ENCODE measurements at regions not wholly inside any gene's neighbourhood (a gene's known extent, or its start where the extent isn't known, plus 50 kb on each side); places are given as distances from the start of the nearest gene placed in this dataset.

GRCh38 chr2:149931486-149931885, 343.9 kb upstream of the MMADHC start:
- no peak for DNase-seq (ENCODE audit: low spot score)
- no peak overlapping the region for H3K27ac ChIP-seq
- POLR2A ChIA-PET (ENCODE audit: low non-redundant PET): no interaction called here
- TF ChIP-seq, protein P1, sequence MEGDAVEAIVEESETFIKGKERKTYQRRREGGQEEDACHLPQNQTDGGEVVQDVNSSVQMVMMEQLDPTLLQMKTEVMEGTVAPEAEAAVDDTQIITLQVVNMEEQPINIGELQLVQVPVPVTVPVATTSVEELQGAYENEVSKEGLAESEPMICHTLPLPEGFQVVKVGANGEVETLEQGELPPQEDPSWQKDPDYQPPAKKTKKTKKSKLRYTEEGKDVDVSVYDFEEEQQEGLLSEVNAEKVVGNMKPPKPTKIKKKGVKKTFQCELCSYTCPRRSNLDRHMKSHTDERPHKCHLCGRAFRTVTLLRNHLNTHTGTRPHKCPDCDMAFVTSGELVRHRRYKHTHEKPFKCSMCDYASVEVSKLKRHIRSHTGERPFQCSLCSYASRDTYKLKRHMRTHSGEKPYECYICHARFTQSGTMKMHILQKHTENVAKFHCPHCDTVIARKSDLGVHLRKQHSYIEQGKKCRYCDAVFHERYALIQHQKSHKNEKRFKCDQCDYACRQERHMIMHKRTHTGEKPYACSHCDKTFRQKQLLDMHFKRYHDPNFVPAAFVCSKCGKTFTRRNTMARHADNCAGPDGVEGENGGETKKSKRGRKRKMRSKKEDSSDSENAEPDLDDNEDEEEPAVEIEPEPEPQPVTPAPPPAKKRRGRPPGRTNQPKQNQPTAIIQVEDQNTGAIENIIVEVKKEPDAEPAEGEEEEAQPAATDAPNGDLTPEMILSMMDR (conservative IDR thresholded peaks at IDR 0.05; ENCODE audit: low read depth): no peak
- CTCF ChIA-PET: interaction anchor here (0.7 kb wide), 1 partner anchor 41 kb away, joined by 3 read pairs; no protein-coding TSS in a partner anchor

DNA sequence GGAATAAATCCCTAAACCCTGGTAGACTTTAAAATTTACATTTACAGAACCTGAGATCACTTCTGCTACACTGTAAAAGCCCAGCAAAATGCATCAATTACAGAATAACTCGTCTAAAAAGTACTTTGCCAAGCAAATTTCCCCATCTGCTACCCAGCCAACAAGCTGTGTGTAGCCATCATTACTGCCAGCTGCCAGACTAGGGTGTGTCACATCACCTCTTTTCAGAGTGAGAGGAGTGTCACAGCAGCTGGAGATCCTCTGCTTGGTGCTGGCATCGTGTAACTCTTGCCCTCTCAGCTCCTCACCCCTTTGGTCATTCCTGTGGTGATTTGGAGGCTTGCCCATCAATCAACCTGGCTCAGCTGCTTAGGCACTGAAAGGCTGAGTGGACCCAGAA, 340.4 kb upstream of the MMADHC start:
- H3K27ac ChIP-seq: no peak overlapping the region
- ChIA-PET CTCF (interaction anchor here (0.7 kb wide), 1 partner anchor 1943 kb away, joined by 3 read pairs; no protein-coding TSS in a partner anchor), POLR2A (ENCODE audit: low non-redundant PET) (no interaction called here)
- no peak for DNase-seq (ENCODE audit: low spot score)
- TF ChIP-seq, protein P1 (conservative IDR thresholded peaks at IDR 0.05; ENCODE audit: low read depth): no peak

- ChIA-PET POLR2A (ENCODE audit: low non-redundant PET) (no interaction called here), CTCF (interaction anchor here (0.5 kb wide), 1 partner anchor 15 kb away, joined by 3 read pairs; no protein-coding TSS in a partner anchor)
- TF ChIP-seq, protein P1 (conservative IDR thresholded peaks at IDR 0.05; ENCODE audit: low read depth): no peak
- H3K27ac ChIP-seq: no peak overlapping the region
- no peak for DNase-seq (ENCODE audit: low spot score)
Observed at GRCh38 chr2:149926149-149926548, 338.6 kb upstream of the MMADHC start.

GRCh38 chr2:149924549-149925213, 337.1 kb upstream of the MMADHC start:
- no peak overlapping the region for H3K27ac ChIP-seq
- POLR2A ChIA-PET (ENCODE audit: low non-redundant PET): no interaction called here
- DNase-seq (ENCODE audit: low spot score): no peak
- TF ChIP-seq, protein P1 (conservative IDR thresholded peaks at IDR 0.05; ENCODE audit: low read depth): no peak
- CTCF ChIA-PET: interaction anchor here (0.6 kb wide), 1 partner anchor 15 kb away, joined by 3 read pairs; no protein-coding TSS in a partner anchor

- DNase-seq (ENCODE audit: low spot score): peak; percentile 19
- ChIA-PET CTCF (interaction anchor here (0.6 kb wide), 1 partner anchor 14 kb away, joined by 3 read pairs; no protein-coding TSS in a partner anchor), POLR2A (ENCODE audit: low non-redundant PET) (no interaction called here)
Observed at GRCh38 chr2:149924028-149924427, 336.5 kb upstream of the MMADHC start.

DNA sequence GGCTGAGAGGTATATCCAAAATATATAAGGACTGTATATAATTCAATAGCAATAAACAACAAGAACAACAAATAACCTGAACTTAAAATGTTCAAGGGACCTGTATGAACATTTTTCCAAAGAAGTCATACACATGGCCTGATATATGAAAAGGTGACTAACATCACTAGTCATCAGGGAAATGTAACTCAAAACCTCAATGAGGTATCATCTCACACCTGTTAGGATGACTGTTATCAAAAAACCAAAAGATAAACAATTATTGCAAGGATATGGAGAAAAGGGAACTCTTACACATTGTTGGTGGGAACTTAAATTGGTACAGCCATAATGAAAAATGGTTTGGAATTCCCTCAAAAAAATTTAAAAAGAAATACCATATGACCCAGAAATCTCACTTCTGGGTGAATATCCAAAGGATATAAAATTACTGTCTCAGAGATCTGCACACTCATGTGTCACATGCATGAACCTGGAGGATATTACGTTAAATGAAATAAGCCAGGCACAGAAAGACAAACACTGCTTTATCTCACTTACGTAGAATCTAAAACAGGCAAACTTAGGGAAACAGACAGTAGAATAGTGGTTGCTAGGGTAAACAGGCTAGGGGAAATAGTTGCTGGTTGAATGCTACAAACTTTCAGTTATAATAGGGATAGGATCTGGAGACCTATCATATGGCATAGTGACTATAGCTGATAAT, 334.5 kb upstream of the MMADHC start:
- ChIA-PET POLR2A (ENCODE audit: low non-redundant PET) (no interaction called here), CTCF (no interaction called here)
- H3K27ac ChIP-seq: no peak overlapping the region
- DNase-seq (ENCODE audit: low spot score): no peak
- TF ChIP-seq, protein P1 (conservative IDR thresholded peaks at IDR 0.05; ENCODE audit: low read depth): no peak

More at GRCh38 chr2:149924028-149924427, 336.5 kb upstream of the MMADHC start:
- H3K27ac ChIP-seq: no peak overlapping the region
- TF ChIP-seq, protein P1 (conservative IDR thresholded peaks at IDR 0.05; ENCODE audit: low read depth): no peak

Measured in RWPE1 (cell line).